Amniotic epithelial cell (primary cell): ENCODE measurements at regions not wholly inside any gene's neighbourhood (a gene's known extent, or its start where the extent isn't known, plus 50 kb on each side); places are given as distances from the start of the nearest gene placed in this dataset.

Experiments
- DNase-seq: peaks from one replicate; pipeline ENCODE4 v3.0.0-alpha.2; 2010; ENCODE audit warnings: low read depth

- DNase-seq: no peak
Measured at GRCh38 chr5:174412374-174412773, 312.0 kb upstream of the MSX2 start.

GRCh38 chr5:174412941-174413340, 311.4 kb upstream of the MSX2 start:
- DNase-seq: no peak

- peak; percentile 5 for DNase-seq
Measured at GRCh38 chr5:174413567-174414314, 310.6 kb upstream of the MSX2 start.

GRCh38 chr5:174414315-174414710, 310.1 kb upstream of the MSX2 start:
- DNase-seq: no peak

- no peak for DNase-seq
Measured at GRCh38 chr5:174418809-174419539, 305.4 kb upstream of the MSX2 start.

GRCh38 chr5:174419540-174420132, 304.7 kb upstream of the MSX2 start:
- peak; percentile 78 for DNase-seq

- no peak for DNase-seq
Measured at GRCh38 chr5:174420651-174421407, 303.6 kb upstream of the MSX2 start.

- DNase-seq: no peak
Measured at GRCh38 chr5:174421408-174421805, 303.0 kb upstream of the MSX2 start.

- DNase-seq: no peak
Measured at GRCh38 chr5:174423558-174423957, 300.8 kb upstream of the MSX2 start.

- DNase-seq: no peak
Measured at GRCh38 chr5:174424219-174425053, 299.9 kb upstream of the MSX2 start.

- DNase-seq: no peak
Measured at GRCh38 chr5:174425271-174425963, 299.0 kb upstream of the MSX2 start.

- no peak for DNase-seq
Measured at GRCh38 chr5:174425964-174426290, 298.5 kb upstream of the MSX2 start.

GRCh38 chr5:174426388-174426787, 298.0 kb upstream of the MSX2 start:
- DNase-seq: no peak

GRCh38 chr5:174426851-174427250, 297.5 kb upstream of the MSX2 start:
- no peak for DNase-seq

- no peak for DNase-seq
Measured at GRCh38 chr5:174427304-174427703, 297.1 kb upstream of the MSX2 start.

- no peak for DNase-seq
Measured at GRCh38 chr5:174428895-174429294, 295.5 kb upstream of the MSX2 start.

GRCh38 chr5:174430940-174431339, 293.4 kb upstream of the MSX2 start:
- no peak for DNase-seq

GRCh38 chr5:174431504-174431903, 292.9 kb upstream of the MSX2 start:
- DNase-seq: no peak

GRCh38 chr5:174433098-174433497, 291.3 kb upstream of the MSX2 start:
- no peak for DNase-seq

GRCh38 chr5:174436750-174437149, 287.6 kb upstream of the MSX2 start:
- DNase-seq: no peak
